Astrocyte (in vitro differentiated cells and primary cell): ENCODE measurements at regions not wholly inside any gene's neighbourhood (a gene's known extent, or its start where the extent isn't known, plus 50 kb on each side); places are given as distances from the start of the nearest gene placed in this dataset.

Experiments
- DNase-seq: peaks from one replicate; pipeline ENCODE4 v3.0.0-alpha.2; 2010; ENCODE audit warnings: low read depth
- FAIRE-seq: peaks from 2 replicates; lab custom pipeline; 2011; peaks lifted over from hg19 to GRCh38; lab: Jason Lieb, UNC
- H2AFZ ChIP-seq: 2 replicates; pipeline ENCODE4 v1.6.0; 2012; ENCODE audit warnings: low read depth, low read length, inconsistent platforms
- H3K27ac ChIP-seq: 2 replicates; pipeline ENCODE4 v1.5.1; 2011; ENCODE audit warnings: low read depth, low read length, inconsistent platforms
- H3K27me3 ChIP-seq: 2 replicates; pipeline ENCODE4 v1.6.0; 2011; ENCODE audit warnings: low read length, inconsistent platforms; ENCODE audit not compliant: insufficient read depth
- H3K36me3 ChIP-seq: 2 replicates; pipeline ENCODE4 v1.5.1; 2011; ENCODE audit warnings: low read length, inconsistent platforms; ENCODE audit not compliant: insufficient read depth
- H3K4me1 ChIP-seq: 2 replicates; pipeline ENCODE4 v1.5.1; 2011; ENCODE audit warnings: low read length, inconsistent platforms; ENCODE audit not compliant: insufficient read depth
- H3K4me2 ChIP-seq: 2 replicates; pipeline ENCODE4 v1.6.0; 2012; ENCODE audit warnings: low read length, inconsistent platforms
- H3K4me3 ChIP-seq: 2 replicates; pipeline ENCODE4 v1.5.1; 2011; ENCODE audit warnings: low read depth, mild to moderate bottlenecking, low read length, inconsistent platforms; ENCODE audit not compliant: insufficient read depth
- H3K79me2 ChIP-seq: 2 replicates; pipeline ENCODE4 v1.6.0; 2012; ENCODE audit warnings: mild to moderate bottlenecking, low read length, inconsistent platforms; ENCODE audit not compliant: insufficient read depth
- H3K9ac ChIP-seq: 2 replicates; pipeline ENCODE4 v1.6.0; 2012; ENCODE audit warnings: mild to moderate bottlenecking, low read length, inconsistent platforms
- H3K9me3 ChIP-seq: 2 replicates; pipeline ENCODE4 v1.5.1; 2012; ENCODE audit warnings: low read depth, mild to moderate bottlenecking, low read length, inconsistent platforms; ENCODE audit not compliant: insufficient read depth
- H4K20me1 ChIP-seq: 2 replicates; pipeline ENCODE4 v1.6.0; 2012; ENCODE audit warnings: low read length, inconsistent platforms; ENCODE audit not compliant: insufficient read depth
- H3K27ac Mint-ChIP-seq: one replicate; pipeline ENCODE4 v1.8.0; 2021; ENCODE audit warnings: mild to moderate bottlenecking, mixed read lengths; ENCODE audit not compliant: unreplicated experiment
- H3K27me3 Mint-ChIP-seq: one replicate; pipeline ENCODE4 v1.8.0; 2021; ENCODE audit warnings: low read depth, mixed read lengths; ENCODE audit not compliant: unreplicated experiment
- H3K36me3 Mint-ChIP-seq: one replicate; pipeline ENCODE4 v1.8.0; 2021; ENCODE audit warnings: low read depth, mixed read lengths; ENCODE audit not compliant: unreplicated experiment
- H3K4me1 Mint-ChIP-seq: one replicate; pipeline ENCODE4 v1.8.0; 2021; ENCODE audit warnings: low read depth, mixed read lengths; ENCODE audit not compliant: unreplicated experiment
- H3K4me3 Mint-ChIP-seq: one replicate; pipeline ENCODE4 v1.8.0; 2021; ENCODE audit warnings: mild to moderate bottlenecking, moderate library complexity, mixed read lengths; ENCODE audit not compliant: unreplicated experiment
- H3K9me3 Mint-ChIP-seq: one replicate; pipeline ENCODE4 v1.8.0; 2021; ENCODE audit warnings: mild to moderate bottlenecking, mixed read lengths; ENCODE audit not compliant: unreplicated experiment
- CTCF ChIP-seq: IDR thresholded peaks from 2 replicates; pipeline ENCODE4 v1.5.1; 2011; ENCODE audit warnings: low read depth, mild to moderate bottlenecking, inconsistent platforms, low read length, moderate library complexity; ENCODE audit not compliant: insufficient read depth
- EZH2 ChIP-seq: IDR thresholded peaks from 2 replicates; pipeline ENCODE4 v1.6.1; 2012; ENCODE audit warnings: mild to moderate bottlenecking, low read length, inconsistent platforms; ENCODE audit not compliant: insufficient read depth

- no peak overlapping the region for H3K4me3 Mint-ChIP-seq
- H3K36me3 Mint-ChIP-seq = no peaks in the 10 kb centered on the region
- DNase-seq (no peak), FAIRE-seq (no peak)
- no peak overlapping the region for H3K4me2 ChIP-seq
- no peak overlapping the region for H2AFZ ChIP-seq
- H3K79me2 ChIP-seq = no peaks in the 10 kb centered on the region
- peaks cover 37% of the 10 kb centered on the region for H3K4me1 ChIP-seq
- H3K27ac Mint-ChIP-seq = no peak overlapping the region
- H3K9me3 ChIP-seq = no peaks in the 10 kb centered on the region
- H3K27me3 ChIP-seq = no peaks in the 10 kb centered on the region
- no peak for TF ChIP-seq EZH2
- TF ChIP-seq CTCF = no peak
- H3K27me3 Mint-ChIP-seq = no peaks in the 10 kb centered on the region
- H3K9me3 Mint-ChIP-seq = peaks cover 2% of the 10 kb centered on the region
- peaks cover 40% of the 10 kb centered on the region for H3K4me1 Mint-ChIP-seq
- no peaks in the 10 kb centered on the region for H4K20me1 ChIP-seq
- H3K9ac ChIP-seq = no peak overlapping the region
- no peak overlapping the region for H3K27ac ChIP-seq
- no peak overlapping the region for H3K4me3 ChIP-seq
- H3K36me3 ChIP-seq = no peaks in the 10 kb centered on the region
Measured at GRCh38 chr11:130778026-130778425, 138.3 kb downstream of the SNX19 start.

GRCh38 chr11:130778705-130779104 is 137.6 kb downstream of the SNX19 start:
- DNase-seq (no peak), FAIRE-seq (no peak)
- no peaks in the 10 kb centered on the region for H3K9me3 ChIP-seq
- Mint-ChIP-seq H3K4me3 (no peak overlapping the region), H3K27me3 (no peaks in the 10 kb centered on the region), H3K9me3 (peaks cover 2% of the 10 kb centered on the region), H3K4me1 (peaks cover 39% of the 10 kb centered on the region), H3K36me3 (no peaks in the 10 kb centered on the region), H3K27ac (no peak overlapping the region)
- no peaks in the 10 kb centered on the region for H3K79me2 ChIP-seq
- H3K4me3 ChIP-seq = no peak overlapping the region
- no peaks in the 10 kb centered on the region for H3K27me3 ChIP-seq
- no peak overlapping the region for H2AFZ ChIP-seq
- no peak overlapping the region for H3K27ac ChIP-seq
- H3K36me3 ChIP-seq = no peaks in the 10 kb centered on the region
- H3K9ac ChIP-seq = no peak overlapping the region
- TF ChIP-seq EZH2 (no peak), CTCF (no peak)
- no peak overlapping the region for H3K4me2 ChIP-seq
- H4K20me1 ChIP-seq = no peaks in the 10 kb centered on the region
- peaks cover 39% of the 10 kb centered on the region for H3K4me1 ChIP-seq

- Mint-ChIP-seq H3K36me3 (no peaks in the 10 kb centered on the region), H3K4me1 (peaks cover 42% of the 10 kb centered on the region), H3K9me3 (peaks cover 2% of the 10 kb centered on the region), H3K27ac (no peak overlapping the region), H3K27me3 (no peaks in the 10 kb centered on the region), H3K4me3 (no peak overlapping the region)
- Histone ChIP-seq H3K36me3 (no peaks in the 10 kb centered on the region), H3K27me3 (no peaks in the 10 kb centered on the region), H3K79me2 (no peaks in the 10 kb centered on the region), H3K4me2 (no peak overlapping the region), H3K27ac (no peak overlapping the region), H3K9ac (no peak overlapping the region), H3K4me1 (peaks cover 39% of the 10 kb centered on the region), H2AFZ (no peak overlapping the region), H3K4me3 (no peak overlapping the region), H3K9me3 (no peaks in the 10 kb centered on the region), H4K20me1 (no peaks in the 10 kb centered on the region)
- FAIRE-seq = peak; percentile 32
- TF ChIP-seq EZH2 (no peak), CTCF (no peak)
- no peak for DNase-seq
Measured at GRCh38 chr11:130779267-130779666, 137.0 kb downstream of the SNX19 start.
